BJ (cell line): ENCODE measurements at regions not wholly inside any gene's neighbourhood (a gene's known extent, or its start where the extent isn't known, plus 50 kb on each side); places are given as distances from the start of the nearest gene placed in this dataset.

ENCODE experiments used
- CTCF ChIA-PET: fragments of 350-600 bp; formaldehyde crosslinking; extraction: SDS; loops from one replicate; lab custom pipeline; 2021; ENCODE audit warnings: antibody characterized with exemption, inconsistent platforms; lab: Yijun Ruan, JAX
- POLR2A ChIA-PET: fragments of 300-600 bp; sonication (Branson Sonifier 250); formaldehyde crosslinking; extraction: SDS; loops from one replicate; lab custom pipeline; 2021; ENCODE audit warnings: antibody characterized with exemption; lab: Charles Lee
- DNase-seq: peaks from one replicate; pipeline ENCODE4 v3.0.0-alpha.2; 2011; ENCODE audit warnings: low read depth
- H3K27me3 ChIP-seq: 2 replicates; pipeline ENCODE4 v1.6.0; 2011; ENCODE audit warnings: low read length; ENCODE audit not compliant: control insufficient read depth, insufficient read depth
- H3K36me3 ChIP-seq: 2 replicates; pipeline ENCODE4 v1.5.1; 2011; ENCODE audit warnings: low read length; ENCODE audit not compliant: control insufficient read depth, insufficient read depth
- H3K4me3 ChIP-seq: 2 replicates; pipeline ENCODE4 v1.5.1; 2011; ENCODE audit warnings: low read depth, mild to moderate bottlenecking, control low read depth, low read length
- CTCF ChIP-seq: IDR thresholded peaks from 2 replicates; pipeline ENCODE4 v1.5.1; 2011; ENCODE audit warnings: low read depth, mild to moderate bottlenecking, control low read depth, inconsistent platforms, low read length, moderate library complexity; ENCODE audit not compliant: insufficient read depth

DNA sequence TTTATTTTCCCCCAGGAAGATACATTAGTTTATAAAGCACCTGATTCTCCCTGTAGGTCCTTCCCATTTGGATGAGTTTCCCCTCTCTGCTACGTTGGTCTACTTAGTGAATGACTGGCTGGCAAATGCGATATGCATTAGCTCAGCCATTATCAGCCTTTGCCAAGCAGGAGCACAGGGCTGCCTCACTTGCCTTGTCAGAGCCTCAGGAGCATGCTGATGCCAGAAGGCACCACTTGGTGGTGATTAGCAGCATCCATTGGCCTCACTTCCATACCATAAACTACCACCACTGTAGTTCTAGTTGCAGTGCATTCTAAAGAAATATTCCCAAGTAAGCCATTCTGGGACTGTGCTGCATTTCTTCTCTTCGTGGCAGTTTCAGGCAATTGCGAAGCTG is 442.8 kb upstream of the CHST9 start:
- Histone ChIP-seq H3K27me3 (no peaks in the 10 kb centered on the region), H3K4me3 (no peak overlapping the region), H3K36me3 (no peaks in the 10 kb centered on the region)
- ChIA-PET CTCF (interaction anchor here (0.6 kb wide), 1 partner anchor 1305 kb away, joined by 4 read pairs; no protein-coding TSS in a partner anchor), POLR2A (no interaction called here)
- no peak for DNase-seq
- no peak for TF ChIP-seq CTCF

- DNase-seq = no peak
- H3K27me3 ChIP-seq = no peaks in the 10 kb centered on the region
- TF ChIP-seq CTCF = no peak
- ChIA-PET CTCF (interaction anchor here (1.1 kb wide), 1 partner anchor 64 kb away, joined by 4 read pairs; no protein-coding TSS in a partner anchor), POLR2A (no interaction called here)
- H3K36me3 ChIP-seq = no peaks in the 10 kb centered on the region
- H3K4me3 ChIP-seq = no peak overlapping the region
Measured at GRCh38 chr18:27621236-27621890, 436.3 kb upstream of the CHST9 start.

- Histone ChIP-seq H3K36me3 (no peaks in the 10 kb centered on the region), H3K27me3 (no peaks in the 10 kb centered on the region), H3K4me3 (no peak overlapping the region)
- POLR2A ChIA-PET = no interaction called here
- CTCF ChIA-PET = interaction anchor here (1.1 to 1.5 kb wide), 3 partner anchors 15 to 65 kb away, joined by 3 to 7 read pairs (median 4); no protein-coding TSS in a partner anchor
- TF ChIP-seq CTCF = no peak
- DNase-seq = no peak
Measured at GRCh38 chr18:27619906-27620305, 434.8 kb upstream of the CHST9 start.

DNA sequence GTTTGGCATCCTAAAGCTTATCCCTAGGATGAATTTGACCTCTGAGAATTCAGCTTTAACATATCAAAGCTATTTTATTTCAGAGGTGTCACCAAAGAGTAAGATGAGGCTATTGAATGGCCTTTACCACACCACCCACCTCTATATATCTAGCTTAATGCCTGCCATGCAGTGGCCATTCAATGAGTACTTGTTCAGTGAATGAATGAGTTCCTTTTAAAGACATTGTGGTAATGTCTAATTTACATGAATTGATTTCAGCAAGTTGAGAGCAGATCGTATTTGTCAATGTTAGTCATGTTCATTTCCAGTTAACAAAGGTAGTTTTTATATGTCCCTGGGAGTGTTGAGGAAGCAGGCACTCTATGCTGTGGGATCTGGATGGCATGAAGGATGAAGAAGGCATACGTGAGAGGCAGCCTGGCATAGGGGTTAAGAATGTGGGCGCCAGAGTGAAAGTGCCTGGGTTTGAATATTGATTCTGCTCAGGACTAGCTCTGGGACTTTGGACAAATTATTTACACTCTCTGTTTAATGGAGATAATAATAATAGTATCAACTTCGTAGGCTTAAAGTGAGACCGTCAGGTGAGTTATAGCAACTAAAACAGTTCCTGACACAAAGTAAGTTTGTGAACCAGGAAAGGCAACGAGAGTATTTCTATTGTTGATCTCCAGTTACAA is 434.1 kb upstream of the CHST9 start:
- DNase-seq = no peak
- POLR2A ChIA-PET = no interaction called here
- no peak for TF ChIP-seq CTCF
- H3K4me3 ChIP-seq = no peak overlapping the region
- CTCF ChIA-PET = interaction anchor here (1.1 to 1.5 kb wide), 2 partner anchors 14 to 19 kb away, joined by 3 to 7 read pairs; no protein-coding TSS in a partner anchor
- no peaks in the 10 kb centered on the region for H3K36me3 ChIP-seq
- no peaks in the 10 kb centered on the region for H3K27me3 ChIP-seq

DNA sequence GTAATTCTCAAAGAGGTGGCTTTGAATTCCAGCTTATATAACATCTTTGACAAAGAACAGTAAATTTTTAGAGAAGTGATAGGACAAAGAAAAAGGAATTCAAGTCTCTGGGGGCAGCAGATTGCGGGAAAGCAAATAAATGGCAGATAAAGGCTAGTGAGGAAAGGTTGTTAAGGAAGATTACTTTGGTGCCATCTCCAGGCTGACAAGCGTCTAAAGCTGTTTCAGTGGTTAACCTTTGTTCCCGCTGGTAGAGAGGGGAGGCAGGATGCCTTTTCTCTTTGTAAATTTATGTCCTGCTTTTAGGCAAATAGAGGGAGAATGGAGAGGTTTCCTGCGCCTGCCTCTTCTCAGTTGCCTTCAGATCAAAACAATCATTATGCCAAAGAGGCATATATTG is 431.2 kb upstream of the CHST9 start:
- Histone ChIP-seq H3K27me3 (no peaks in the 10 kb centered on the region), H3K4me3 (no peak overlapping the region), H3K36me3 (no peaks in the 10 kb centered on the region)
- DNase-seq = no peak
- POLR2A ChIA-PET = no interaction called here
- CTCF ChIA-PET = interaction anchor here (2.2 kb wide), 1 partner anchor 11 kb away, joined by 9 read pairs; no protein-coding TSS in a partner anchor
- TF ChIP-seq CTCF = no peak
